Bronchial epithelial cell (primary cell): ENCODE measurements at regions not wholly inside any gene's neighbourhood (a gene's known extent, or its start where the extent isn't known, plus 50 kb on each side); places are given as distances from the start of the nearest gene placed in this dataset.

Experiments used
- DNase-seq: peaks from one replicate; pipeline ENCODE4 v3.0.0-alpha.2; 2010; ENCODE audit warnings: low read depth
- FAIRE-seq: peaks from 2 replicates; lab custom pipeline; 2011; peaks lifted over from hg19 to GRCh38; lab: Jason Lieb, UNC
- H3K27me3 ChIP-seq: 2 replicates; pipeline ENCODE4 v1.5.1; 2011; ENCODE audit warnings: low read length; ENCODE audit not compliant: control insufficient read depth, insufficient read depth
- H3K36me3 ChIP-seq: 2 replicates; pipeline ENCODE4 v1.5.1; 2011; ENCODE audit warnings: low read length; ENCODE audit not compliant: control insufficient read depth, insufficient read depth
- H3K4me3 ChIP-seq: 2 replicates; pipeline ENCODE4 v1.5.1; 2011; ENCODE audit warnings: mild to moderate bottlenecking, low read depth, low read length, control low read depth
- CTCF ChIP-seq: IDR thresholded peaks from 2 replicates; pipeline ENCODE4 v1.5.1; 2011; ENCODE audit warnings: mild to moderate bottlenecking, moderate library complexity, low read length, control low read depth, inconsistent platforms; ENCODE audit not compliant: insufficient read depth, severe bottlenecking

DNA sequence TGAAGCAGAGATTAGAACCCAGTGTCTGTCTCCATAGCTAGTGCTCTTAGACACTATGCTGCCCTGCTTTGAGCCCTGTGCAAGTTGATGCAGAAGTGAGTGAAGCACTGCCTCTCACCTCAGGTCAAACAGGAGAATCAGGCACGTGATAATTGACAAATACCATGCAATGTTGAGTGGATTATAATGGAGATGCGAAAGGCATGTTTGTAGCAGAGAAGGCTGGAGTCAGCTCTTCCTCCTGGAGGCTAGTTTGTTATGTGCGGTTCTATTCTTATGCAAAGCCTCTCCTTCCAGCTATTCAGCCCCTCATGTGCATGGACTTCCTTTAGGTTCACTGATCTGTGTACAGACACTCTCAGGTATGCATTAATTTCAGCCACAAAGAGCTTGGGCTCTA is 108.5 kb downstream of the MANEA start:
- TF ChIP-seq CTCF, result no peak
- no peak for FAIRE-seq
- no peaks in the 10 kb centered on the region for H3K36me3 ChIP-seq
- no peak overlapping the region for H3K4me3 ChIP-seq
- no peaks in the 10 kb centered on the region for H3K27me3 ChIP-seq
- DNase-seq, result no peak

DNA sequence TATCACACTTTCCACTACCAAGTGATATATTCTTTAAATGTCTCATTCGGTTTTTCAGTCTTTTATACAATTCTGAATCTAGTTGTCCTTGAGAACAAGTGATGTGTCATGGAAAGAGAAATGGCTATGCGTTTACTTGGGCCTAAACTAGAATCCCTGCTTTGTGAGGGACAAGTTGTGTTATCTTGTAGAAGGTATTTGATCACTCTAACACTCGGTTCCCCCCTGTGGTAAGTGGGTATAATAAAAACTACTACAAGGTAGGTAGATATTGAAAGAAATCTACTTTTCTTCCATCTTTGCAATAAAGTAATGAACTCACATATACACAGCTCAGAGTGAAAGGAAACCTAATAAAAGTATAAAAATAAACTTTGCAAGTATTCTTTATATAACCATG is 108.9 kb downstream of the MANEA start:
- H3K27me3 ChIP-seq, result no peaks in the 10 kb centered on the region
- no peak for FAIRE-seq
- no peak overlapping the region for H3K4me3 ChIP-seq
- no peak for TF ChIP-seq CTCF
- DNase-seq, result no peak
- H3K36me3 ChIP-seq, result no peaks in the 10 kb centered on the region

- no peak overlapping the region for H3K4me3 ChIP-seq
- TF ChIP-seq CTCF, result no peak
- DNase-seq, result no peak
- FAIRE-seq, result no peak
- no peaks in the 10 kb centered on the region for H3K36me3 ChIP-seq
- H3K27me3 ChIP-seq, result no peaks in the 10 kb centered on the region
These were observed 109.6 kb downstream of the MANEA start for GRCh38 chr6:95686895-95687294.

DNA sequence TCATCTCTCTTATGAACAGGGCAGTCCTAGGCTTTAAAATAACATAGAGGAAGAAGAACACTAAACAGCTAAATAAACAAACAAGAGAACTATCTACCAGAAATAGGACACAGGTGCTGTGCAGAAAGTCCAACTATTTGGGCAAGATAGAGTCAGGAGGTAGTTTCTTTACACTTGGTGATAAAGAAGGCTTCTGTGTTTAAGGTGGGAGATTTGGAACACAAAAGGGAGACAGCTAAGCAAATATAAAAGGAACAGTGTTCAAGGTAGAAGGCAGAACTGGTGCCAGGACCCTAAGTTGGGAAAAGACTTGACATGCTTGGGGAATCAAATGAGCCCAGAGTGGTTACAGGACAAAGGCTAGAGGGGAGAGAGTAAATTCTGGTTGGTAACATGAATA is 110.5 kb downstream of the MANEA start:
- FAIRE-seq (no peak), DNase-seq (no peak)
- Histone ChIP-seq H3K27me3 (no peaks in the 10 kb centered on the region), H3K4me3 (no peak overlapping the region), H3K36me3 (no peaks in the 10 kb centered on the region)
- no peak for TF ChIP-seq CTCF

GRCh38 chr6:95690328-95690727 is 113.0 kb downstream of the MANEA start:
- Histone ChIP-seq H3K4me3 (no peak overlapping the region), H3K36me3 (no peaks in the 10 kb centered on the region), H3K27me3 (no peaks in the 10 kb centered on the region)
- DNase-seq (no peak), FAIRE-seq (no peak)
- no peak for TF ChIP-seq CTCF

DNA sequence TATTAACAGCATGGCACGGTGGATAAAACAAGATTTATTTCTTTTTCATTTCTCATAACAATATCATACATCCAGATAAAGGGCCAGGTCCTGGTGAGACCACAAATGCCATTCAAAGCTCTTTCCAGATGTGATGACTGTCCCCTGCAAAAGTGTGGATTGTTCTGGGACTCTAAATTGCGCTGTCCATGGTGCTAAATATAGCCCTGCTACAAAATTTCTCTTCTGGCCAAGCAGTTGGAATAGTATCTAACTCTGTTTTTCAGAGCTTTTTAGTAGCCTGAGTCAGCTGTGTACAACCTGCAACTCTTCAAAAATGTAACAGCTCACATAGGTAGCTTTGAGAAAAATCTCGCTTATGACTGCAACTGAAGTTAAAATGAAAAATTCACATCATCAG is 115.8 kb downstream of the MANEA start:
- Histone ChIP-seq H3K27me3 (no peaks in the 10 kb centered on the region), H3K4me3 (no peak overlapping the region), H3K36me3 (no peaks in the 10 kb centered on the region)
- no peak for FAIRE-seq
- DNase-seq, result no peak
- TF ChIP-seq CTCF, result no peak
